Esophagus muscularis mucosa (tissue), 3 donors: ENCODE measurements at regions not wholly inside any gene's neighbourhood (a gene's known extent, or its start where the extent isn't known, plus 50 kb on each side); places are given as distances from the start of the nearest gene placed in this dataset.

Source experiments
- POLR2A ChIP-seq: fragments of 450-650 bp; IDR thresholded peaks from one replicate; pipeline ENCODE4 v1.6.1; 2017; ENCODE audit warnings: antibody characterized with exemption, moderate library complexity, mild to moderate bottlenecking, low read depth
- POLR2AphosphoS5 ChIP-seq, 2 donors: sonication (generic); formaldehyde crosslinking; IDR thresholded peaks; one replicate each; pipeline ENCODE4 v1.6.1; 2017; ENCODE audit warnings: antibody characterized with exemption in 2 of 2
- TF ChIP-seq, protein P1 (sequence below), 3 experiments: fragments of 200-600 bp in 2 of 3; fragments of 450-650 bp in 1 of 3; sonication (generic) in 2 of 3; IDR thresholded peaks; one replicate each; pipeline ENCODE4 v1.5.1; 2017 to 2019; ENCODE audit warnings: antibody characterized with exemption in 3 of 3, mild to moderate bottlenecking in 2 of 3, moderate library complexity in 1 of 3

DNA sequence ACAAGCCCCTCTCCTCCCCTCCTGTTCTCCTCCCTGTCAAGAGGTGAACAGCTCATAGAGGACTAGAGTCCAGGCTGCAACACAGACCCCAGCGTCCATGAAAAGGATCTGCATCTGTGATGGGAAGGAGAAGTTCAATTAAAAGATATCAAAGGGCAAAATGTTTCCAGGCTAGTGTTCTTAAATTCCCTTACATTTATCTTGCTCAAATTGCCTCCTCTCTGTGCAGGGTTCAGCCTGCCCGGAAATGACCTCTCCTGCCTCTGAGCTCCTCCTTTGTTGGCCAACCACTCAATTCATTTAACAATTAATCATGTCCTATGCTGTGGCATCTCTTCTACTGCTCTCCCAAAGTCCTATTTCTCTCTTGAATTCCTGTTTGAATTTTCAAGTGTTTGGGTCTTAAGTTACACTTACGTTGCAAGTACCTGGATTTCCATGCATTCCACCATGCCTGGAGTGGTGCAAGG is 105.3 kb downstream of the TSN start:
- TF ChIP-seq POLR2A (no peak), POLR2AphosphoS5 (IDR thresholded peaks at IDR 0.05) (no peak)
- TF ChIP-seq, protein P1, sequence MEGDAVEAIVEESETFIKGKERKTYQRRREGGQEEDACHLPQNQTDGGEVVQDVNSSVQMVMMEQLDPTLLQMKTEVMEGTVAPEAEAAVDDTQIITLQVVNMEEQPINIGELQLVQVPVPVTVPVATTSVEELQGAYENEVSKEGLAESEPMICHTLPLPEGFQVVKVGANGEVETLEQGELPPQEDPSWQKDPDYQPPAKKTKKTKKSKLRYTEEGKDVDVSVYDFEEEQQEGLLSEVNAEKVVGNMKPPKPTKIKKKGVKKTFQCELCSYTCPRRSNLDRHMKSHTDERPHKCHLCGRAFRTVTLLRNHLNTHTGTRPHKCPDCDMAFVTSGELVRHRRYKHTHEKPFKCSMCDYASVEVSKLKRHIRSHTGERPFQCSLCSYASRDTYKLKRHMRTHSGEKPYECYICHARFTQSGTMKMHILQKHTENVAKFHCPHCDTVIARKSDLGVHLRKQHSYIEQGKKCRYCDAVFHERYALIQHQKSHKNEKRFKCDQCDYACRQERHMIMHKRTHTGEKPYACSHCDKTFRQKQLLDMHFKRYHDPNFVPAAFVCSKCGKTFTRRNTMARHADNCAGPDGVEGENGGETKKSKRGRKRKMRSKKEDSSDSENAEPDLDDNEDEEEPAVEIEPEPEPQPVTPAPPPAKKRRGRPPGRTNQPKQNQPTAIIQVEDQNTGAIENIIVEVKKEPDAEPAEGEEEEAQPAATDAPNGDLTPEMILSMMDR (IDR thresholded peaks at IDR 0.05) = no peak
